ENCODE measurements at regions not wholly inside any gene's neighbourhood (a gene's known extent, or its start where the extent isn't known, plus 50 kb on each side); places are given as distances from the start of the nearest gene placed in this dataset.

- Histone ChIP-seq H2AFZ (ENCODE audit: low read length) (no peak overlapping the region), H4K20me1 (replicated peaks in 1 of 2; ENCODE audit: control insufficient read depth in 1 of 2, insufficient read depth in 2 of 2, low read length in 2 of 2) (no peaks in the 10 kb centered on the region)
- TF ChIP-seq SP2 (IDR thresholded peaks at IDR 0.05; ENCODE audit: low read length) (no peak), ASH2L (IDR thresholded peaks at IDR 0.05; ENCODE audit: low read length) (no peak), NRF1 (IDR thresholded peaks at IDR 0.05; ENCODE audit: low read depth, low read length) (no peak), ZNF274 (IDR thresholded peaks at IDR 0.05; ENCODE audit: borderline replicate concordance, extremely low read depth, low read length) (no peak), SUZ12 (IDR thresholded peaks at IDR 0.05; ENCODE audit: low read length) (no peak), CBX8 (IDR thresholded peaks at IDR 0.05; ENCODE audit: borderline replicate concordance, low read depth, low read length) (no peak), TAF1 (IDR thresholded peaks at IDR 0.05; ENCODE audit: low read depth, low read length) (no peak), NANOG (IDR thresholded peaks at IDR 0.05; ENCODE audit: insufficient read depth, low read depth, low read length, poor library complexity, severe bottlenecking) (no peak), ATF2 (IDR thresholded peaks at IDR 0.05; ENCODE audit: low read length) (no peak), CEBPB (IDR thresholded peaks at IDR 0.05; ENCODE audit: low read depth, low read length) (no peak), SP4 (IDR thresholded peaks at IDR 0.05; ENCODE audit: low read length) (no peak)
- TF ChIP-seq, protein P1, sequence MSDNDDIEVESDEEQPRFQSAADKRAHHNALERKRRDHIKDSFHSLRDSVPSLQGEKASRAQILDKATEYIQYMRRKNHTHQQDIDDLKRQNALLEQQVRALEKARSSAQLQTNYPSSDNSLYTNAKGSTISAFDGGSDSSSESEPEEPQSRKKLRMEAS (IDR thresholded peaks at IDR 0.05), result no peak
Measured at GRCh38 chr2:215531284-215531683, 95.4 kb upstream of the FN1 start.

More at GRCh38 chr2:215531284-215531683, 95.4 kb upstream of the FN1 start:
- H3K4me1 ChIP-seq (replicated peaks in 1 of 4; ENCODE audit: control insufficient read depth in 3 of 4, insufficient read depth in 4 of 4, low read length in 3 of 4), result no peaks in the 10 kb centered on the region
- peaks cover 0 to 1% (median 0%) of the 10 kb centered on the region in 4 experiments; a peak in 1 of 7 replicates for H3K27me3 ChIP-seq (replicated peaks in 1 of 4; ENCODE audit: control insufficient read depth in 3 of 4, extremely low read depth in 1 of 4, insufficient read depth in 3 of 4, low read length in 3 of 4)
- DNase-seq (ENCODE audit: low read depth in 1 of 2, low spot score in 2 of 2) (no peak), FAIRE-seq (no peak)
- no peak overlapping the region for H4K8ac ChIP-seq (ENCODE audit: extremely low read depth, insufficient read depth, low read length)
- no peaks in the 10 kb centered on the region for H3K36me3 ChIP-seq (ENCODE audit: control insufficient read depth in 2 of 4, insufficient read depth in 4 of 4, low read length in 3 of 4)
- H4K91ac ChIP-seq (replicated peaks; ENCODE audit: insufficient read length, low read length), result no peak overlapping the region
- H3K79me1 ChIP-seq (ENCODE audit: low read depth, low read length), result no peaks in the 10 kb centered on the region
- H3K27ac ChIP-seq (ENCODE audit: low read depth, low read length), result no peak overlapping the region
- H2BK5ac ChIP-seq (ENCODE audit: low read depth, low read length), result no peak overlapping the region
- H2BK12ac ChIP-seq (ENCODE audit: low read depth, low read length), result no peak overlapping the region
- POLR2A ChIA-PET (ENCODE audit: partially characterized antibody), result no interaction called here
- H3K4ac ChIP-seq (replicated peaks; ENCODE audit: insufficient read length, low read depth, low read length), result no peak overlapping the region
- no peak overlapping the region for H3K9ac ChIP-seq (replicated peaks in 1 of 4; ENCODE audit: extremely low read depth in 1 of 4, low read depth in 3 of 4, low read length in 3 of 4)
- H2BK15ac ChIP-seq (ENCODE audit: low read length), result no peak overlapping the region
- no peak overlapping the region for H3K4me3 ChIP-seq (ENCODE audit: extremely low read depth in 1 of 4, insufficient read depth in 2 of 4, low read depth in 3 of 4, low read length in 4 of 4)
- peaks cover 5 to 9% of the 10 kb centered on the region in 2 experiments; a peak in 3 of 4 replicates for H3K9me3 ChIP-seq (ENCODE audit: insufficient read depth in 2 of 2, low read depth in 1 of 2, low read length in 1 of 2)
- H3K14ac ChIP-seq (ENCODE audit: insufficient read length), result no peak overlapping the region
- CTCF ChIA-PET (ENCODE audit: partially characterized antibody), result no interaction called here
- H3K4me2 ChIP-seq (ENCODE audit: insufficient read depth in 1 of 2, low read depth in 2 of 2, low read length in 2 of 2), result no peak overlapping the region
- H4K5ac ChIP-seq (ENCODE audit: insufficient read length, low read depth, low read length), result no peak overlapping the region
- H3K18ac ChIP-seq (ENCODE audit: extremely low read depth, low read length), result no peak overlapping the region
- H3K79me2 ChIP-seq (ENCODE audit: control insufficient read depth in 1 of 2, insufficient read depth in 2 of 2, low read length in 2 of 2), result no peaks in the 10 kb centered on the region
- H2BK20ac ChIP-seq (ENCODE audit: low read length), result no peak overlapping the region
- H3K23ac ChIP-seq (ENCODE audit: insufficient read length), result no peak overlapping the region
- H3K56ac ChIP-seq (replicated peaks; ENCODE audit: insufficient read length, low read depth, low read length), result no peak overlapping the region
- 95% methylated on average over 5 of the region's 5 CpGs; no CpG with 5 or more reads in 1 of the 2 experiments for WGBS, 2 experiments (ENCODE audit: extremely low coverage in 1 of 2, insufficient coverage in 1 of 2, insufficient read length in 1 of 2, insufficient replicate concordance in 2 of 2, low coverage in 1 of 2, low lambda C conversion rate in 2 of 2, missing lambda C conversion rate in 1 of 2)
- H2AK5ac ChIP-seq (ENCODE audit: low read depth, low read length), result no peak overlapping the region
- no peak overlapping the region for H2BK120ac ChIP-seq (replicated peaks; ENCODE audit: low read depth, low read length)
- H3K23me2 ChIP-seq (ENCODE audit: low read depth, low read length), result no peaks in the 10 kb centered on the region; the same call in 1 of the 2 replicates

Data from H1 (cell line).